OCI-LY3 (cell line): ENCODE measurements at regions not wholly inside any gene's neighbourhood (a gene's known extent, or its start where the extent isn't known, plus 50 kb on each side); places are given as distances from the start of the nearest gene placed in this dataset.
"Not testable (repeated sequence)": the region's sequence is repeated elsewhere in the genome, so short reads cannot be mapped to it uniquely, and the experiment has no call there.

Source experiments
- H2AFZ ChIP-seq: fragments of 200-600, 300-600 bp; shearing (Covaris generic); 2 replicates; pipeline ENCODE4 v1.6.0; 2014; ENCODE audit warnings: antibody characterized with exemption, low read depth, low read length
- H3K27ac ChIP-seq: fragments of 200-600, 300-600 bp; sonication (generic); 2 replicates; pipeline ENCODE4 v1.5.1; 2014; ENCODE audit warnings: mild to moderate bottlenecking, low read length, moderate library complexity, mixed read lengths
- H3K27me3 ChIP-seq: fragments of 200-600, 300-600 bp; sonication (generic); 2 replicates; pipeline ENCODE4 v1.6.1; 2014; ENCODE audit warnings: low read depth, low read length, mixed read lengths
- H3K36me3 ChIP-seq: fragments of 200-600, 300-600 bp; sonication (generic); replicated peaks from 2 replicates; pipeline ENCODE3; 2014; ENCODE audit warnings: low read depth, low read length, mixed read lengths
- H3K4me1 ChIP-seq: fragments of 300-600, 200-600 bp; sonication (generic); 2 replicates; pipeline ENCODE4 v1.6.1; 2014; ENCODE audit warnings: low read length, mixed read lengths
- H3K4me2 ChIP-seq: fragments of 200-600, 300-600 bp; sonication (generic); 2 replicates; pipeline ENCODE4 v1.6.1; 2014; ENCODE audit warnings: low read length, mixed read lengths
- H3K4me3 ChIP-seq: fragments of 300-600, 200-600 bp; sonication (generic); 2 replicates; pipeline ENCODE4 v1.5.1; 2014; ENCODE audit warnings: antibody characterized with exemption, mild to moderate bottlenecking, low read length, moderate library complexity
- H3K79me2 ChIP-seq: fragments of 300-600, 200-600 bp; shearing (Covaris generic); 2 replicates; pipeline ENCODE4 v1.6.1; 2014; ENCODE audit warnings: mild to moderate bottlenecking, low read length, mixed read lengths
- H3K9ac ChIP-seq: fragments of 300-600, 200-600 bp; shearing (Covaris generic); 2 replicates; pipeline ENCODE4 v1.6.0; 2014; ENCODE audit warnings: mild to moderate bottlenecking, low read length, moderate library complexity
- H3K9me3 ChIP-seq: fragments of 200-600, 300-600 bp; shearing (Covaris generic); 2 replicates; pipeline ENCODE4 v1.6.1; 2014; ENCODE audit warnings: low read length, mixed read lengths; ENCODE audit not compliant: insufficient read depth
- H4K20me1 ChIP-seq: fragments of 200-600, 300-600 bp; sonication (generic); 2 replicates; pipeline ENCODE4 v1.6.1; 2016; ENCODE audit warnings: low read length, mixed read lengths; ENCODE audit not compliant: insufficient read depth
- CTCF ChIP-seq: fragments of 200-600, 300-600 bp; sonication (generic); IDR thresholded peaks from 2 replicates; pipeline ENCODE4 v1.5.1; 2014; ENCODE audit warnings: antibody characterized with exemption, low read length, low read depth
- EZH2phosphoT487 ChIP-seq: fragments of 200-600 bp; shearing (Covaris generic); IDR thresholded peaks from 2 replicates; pipeline ENCODE4 v1.6.1; 2018; ENCODE audit warnings: antibody characterized with exemption, mixed run types, low read depth

GRCh38 chr5:124825983-124826337, 79.5 kb upstream of the ZNF608 start:
- peak overlapping the region; percentile 43; the same call in 1 of the 2 replicates for H2AFZ ChIP-seq
- no peaks in the 10 kb centered on the region for H4K20me1 ChIP-seq
- peaks cover 20% of the 10 kb centered on the region for H3K4me1 ChIP-seq
- peak overlapping the region; percentile 81 for H3K27ac ChIP-seq
- H3K9me3 ChIP-seq: no peaks in the 10 kb centered on the region
- peak overlapping the region; percentile 49 for H3K9ac ChIP-seq
- peak overlapping the region; percentile 85 for H3K4me2 ChIP-seq
- peak overlapping the region; percentile 51; the same call in 1 of the 2 replicates for H3K4me3 ChIP-seq
- H3K36me3 ChIP-seq: no peaks in the 10 kb centered on the region
- H3K27me3 ChIP-seq: no peaks in the 10 kb centered on the region
- H3K79me2 ChIP-seq: no peaks in the 10 kb centered on the region
- TF ChIP-seq EZH2phosphoT487: no peak
- TF ChIP-seq CTCF: no peak

GRCh38 chr5:124828731-124829234, 82.3 kb upstream of the ZNF608 start:
- no peak for TF ChIP-seq CTCF
- TF ChIP-seq EZH2phosphoT487: no peak
- H3K4me3 ChIP-seq: no peak overlapping the region

GRCh38 chr5:124831687-124832240, 85.3 kb upstream of the ZNF608 start:
- no peak overlapping the region for H3K9ac ChIP-seq
- TF ChIP-seq EZH2phosphoT487 (no peak), CTCF (no peak)

More at GRCh38 chr5:124828731-124829234, 82.3 kb upstream of the ZNF608 start:
- Histone ChIP-seq H3K79me2 (no peaks in the 10 kb centered on the region), H3K9me3 (0 out of 2 replicates have a peak, but pooled peaks cover 4% of the 10 kb centered on the region), H3K27me3 (no peaks in the 10 kb centered on the region), H2AFZ (no peak overlapping the region), H3K27ac (no peak overlapping the region), H3K4me2 (no peak overlapping the region), H3K9ac (no peak overlapping the region), H3K36me3 (no peaks in the 10 kb centered on the region), H3K4me1 (peaks cover 20% of the 10 kb centered on the region), H4K20me1 (no peaks in the 10 kb centered on the region)

GRCh38 chr5:124832510-124832909, 86.1 kb upstream of the ZNF608 start:
- 0 out of 2 replicates have a peak, but pooled peaks cover 4% of the 10 kb centered on the region for H3K9me3 ChIP-seq
- no peaks in the 10 kb centered on the region for H3K79me2 ChIP-seq
- H2AFZ ChIP-seq: no peak overlapping the region

More at GRCh38 chr5:124831687-124832240, 85.3 kb upstream of the ZNF608 start:
- Histone ChIP-seq H3K27me3 (no peaks in the 10 kb centered on the region), H3K79me2 (no peaks in the 10 kb centered on the region), H3K9me3 (0 out of 2 replicates have a peak, but pooled peaks cover 4% of the 10 kb centered on the region), H3K4me3 (no peak overlapping the region), H3K27ac (no peak overlapping the region), H4K20me1 (no peaks in the 10 kb centered on the region), H3K4me1 (no peaks in the 10 kb centered on the region), H3K36me3 (no peaks in the 10 kb centered on the region), H3K4me2 (no peak overlapping the region), H2AFZ (no peak overlapping the region)

GRCh38 chr5:124836314-124836713, 89.9 kb upstream of the ZNF608 start:
- not testable (repeated sequence) for H3K4me2 ChIP-seq, H3K27me3 ChIP-seq, H3K4me3 ChIP-seq, H3K36me3 ChIP-seq, H4K20me1 ChIP-seq, H2AFZ ChIP-seq, H3K79me2 ChIP-seq, H3K4me1 ChIP-seq, H3K27ac ChIP-seq, H3K9me3 ChIP-seq, H3K9ac ChIP-seq

More at GRCh38 chr5:124832510-124832909, 86.1 kb upstream of the ZNF608 start:
- Histone ChIP-seq H3K27me3 (no peaks in the 10 kb centered on the region), H3K9ac (no peak overlapping the region), H3K4me1 (no peaks in the 10 kb centered on the region), H4K20me1 (no peaks in the 10 kb centered on the region), H3K4me3 (no peak overlapping the region), H3K4me2 (no peak overlapping the region), H3K36me3 (no peaks in the 10 kb centered on the region), H3K27ac (no peak overlapping the region)
- no peak for TF ChIP-seq CTCF
- no peak for TF ChIP-seq EZH2phosphoT487
